GM12878 (cell line): ENCODE measurements at regions not wholly inside any gene's neighbourhood (a gene's known extent, or its start where the extent isn't known, plus 50 kb on each side); places are given as distances from the start of the nearest gene placed in this dataset.

Experiments used
- ATAC-seq: fragments of 200-7000 bp; cut with Tn5 transposase; 3 replicates; pipeline ENCODE4 v1.9.1; 2020; ENCODE audit warnings: mild to moderate bottlenecking, moderate library complexity
- BruUV-seq: library from RNA; stranded (reverse); fragments of 400-500 nt; replicated peaks from 2 replicates; lab custom pipeline; 2021; lab: Mats Ljungman, UMichigan
- CTCF ChIA-PET: fragments of 300-600 bp; sonication (Branson Sonifier 250); formaldehyde crosslinking; extraction: SDS; loops from one replicate; lab custom pipeline; 2021; ENCODE audit warnings: inconsistent platforms; lab: Yijun Ruan, JAX
- POLR2A ChIA-PET: fragments of 350-600 bp; formaldehyde crosslinking; extraction: SDS; loops from one replicate; lab custom pipeline; 2021; ENCODE audit warnings: inconsistent platforms; lab: Charles Lee
- RAD21 ChIA-PET: fragments of 300-600 bp; sonication (Branson Sonifier 250); formaldehyde crosslinking; loops from one replicate; lab custom pipeline; 2023; ENCODE audit warnings: antibody characterized with exemption; ENCODE audit not compliant: unreplicated experiment; lab: Charles Lee
- SMC1A ChIA-PET: fragments of 300-600 bp; sonication (Branson Sonifier 250); formaldehyde crosslinking; loops from one replicate; lab custom pipeline; 2023; ENCODE audit not compliant: unreplicated experiment, uncharacterized antibody; lab: Charles Lee
- DNase-seq: peaks from one replicate; pipeline ENCODE4 v3.0.0-alpha.2; 2011; ENCODE audit warnings: low read depth, low spot score
- FAIRE-seq: peaks from 3 replicates; lab custom pipeline; 2011; peaks lifted over from hg19 to GRCh38; lab: Jason Lieb, UNC
- H2AFZ ChIP-seq: 2 replicates; pipeline ENCODE4 v1.6.0; 2011; ENCODE audit warnings: low read depth, low read length, control low read depth; ENCODE audit not compliant: control insufficient read depth
- H3K27ac ChIP-seq: 2 replicates; pipeline ENCODE4 v1.5.1; 2011; ENCODE audit warnings: control low read depth; ENCODE audit not compliant: control insufficient read depth, insufficient read depth
- H3K27me3 ChIP-seq, 2 experiments: replicated peaks in 1 of 2; 2 replicates each; pipeline versions ENCODE4 v1.6.0 to v1.6.1; 2011; ENCODE audit warnings: low read length in 1 of 2; ENCODE audit not compliant: control insufficient read depth in 2 of 2, insufficient read depth in 2 of 2
- H3K36me3 ChIP-seq, 2 experiments: 2 replicates each; pipeline ENCODE4 v1.5.1; 2011; ENCODE audit warnings: low read length in 1 of 2; ENCODE audit not compliant: control insufficient read depth in 2 of 2, insufficient read depth in 2 of 2
- H3K4me1 ChIP-seq: 2 replicates; pipeline ENCODE4 v1.6.1; 2011; ENCODE audit warnings: mild to moderate bottlenecking, low read length, moderate library complexity, mixed read lengths; ENCODE audit not compliant: control insufficient read depth, insufficient read depth
- H3K4me2 ChIP-seq: 2 replicates; pipeline ENCODE4 v1.6.0; 2011; ENCODE audit warnings: control low read depth; ENCODE audit not compliant: control insufficient read depth, insufficient read depth
- H3K4me3 ChIP-seq: fragments of 200-600 bp; sonication (generic); 2 replicates; pipeline ENCODE4 v1.5.1; 2016
- H3K79me2 ChIP-seq: 2 replicates; pipeline ENCODE4 v1.6.0; 2011; ENCODE audit warnings: low read length; ENCODE audit not compliant: control insufficient read depth, insufficient read depth
- H3K9ac ChIP-seq: 2 replicates; pipeline ENCODE4 v1.8.0; 2011; ENCODE audit warnings: low read length, control low read depth, mixed read lengths; ENCODE audit not compliant: control insufficient read depth, insufficient read depth
- H3K9me3 ChIP-seq: replicated peaks from 3 replicates; pipeline ENCODE4 v1.5.1; 2011; ENCODE audit warnings: mild to moderate bottlenecking, low read length; ENCODE audit not compliant: control insufficient read depth, insufficient read depth
- H4K20me1 ChIP-seq: 2 replicates; pipeline ENCODE4 v1.6.0; 2011; ENCODE audit not compliant: control insufficient read depth, insufficient read depth
- CBX5 ChIP-seq: sonication (generic); IDR thresholded peaks from 2 replicates; pipeline ENCODE4 v1.6.1; 2016; ENCODE audit warnings: low read depth, moderate library complexity, mild to moderate bottlenecking, inconsistent platforms
- EP300 ChIP-seq, 2 experiments: fragments of 150-350 bp in 1 of 2; IDR thresholded peaks; 2 replicates each; pipeline ENCODE4 v1.6.1; 2011 to 2012; ENCODE audit warnings: low read depth in 2 of 2, low read length in 2 of 2, borderline replicate concordance in 1 of 2, improper control_type of control experiment in 1 of 2, inconsistent platforms in 1 of 2; ENCODE audit not compliant: control insufficient read depth in 1 of 2
- IKZF1 ChIP-seq: fragments of 450-650 bp; conservative IDR thresholded peaks from 2 replicates; pipeline ENCODE4 v1.6.1; 2017; ENCODE audit warnings: antibody characterized with exemption, mild to moderate bottlenecking
- JUNB ChIP-seq: IDR thresholded peaks from 2 replicates; pipeline ENCODE4 v1.6.1; 2016; ENCODE audit warnings: antibody characterized with exemption, mild to moderate bottlenecking
- MEF2A ChIP-seq: IDR thresholded peaks from 2 replicates; pipeline ENCODE4 v1.6.1; 2011; ENCODE audit warnings: low read depth, mild to moderate bottlenecking, low read length, moderate library complexity; ENCODE audit not compliant: insufficient read depth
- NBN ChIP-seq: fragments of 450-650 bp; IDR thresholded peaks from 2 replicates; pipeline ENCODE4 v1.6.1; 2016
- NFYA ChIP-seq: IDR thresholded peaks from 2 replicates; pipeline ENCODE4 v1.6.1; 2011; ENCODE audit warnings: low read depth, mild to moderate bottlenecking, low read length, improper control_type of control experiment, borderline replicate concordance
- NR2C1 ChIP-seq: fragments of 450-650 bp; IDR thresholded peaks from 2 replicates; pipeline ENCODE4 v1.6.1; 2017; ENCODE audit warnings: antibody characterized with exemption, mild to moderate bottlenecking, moderate library complexity
- NR2C2 ChIP-seq: IDR thresholded peaks from 2 replicates; pipeline ENCODE4 v1.6.1; 2011; ENCODE audit warnings: borderline replicate concordance, low read depth; ENCODE audit not compliant: control insufficient read depth, insufficient read length
- POLR2AphosphoS5 ChIP-seq: IDR thresholded peaks from 2 replicates; pipeline ENCODE4 v1.6.1; 2011; ENCODE audit warnings: mild to moderate bottlenecking, low read length, inconsistent platforms
- SREBF2 ChIP-seq: IDR thresholded peaks from 2 replicates; pipeline ENCODE4 v1.6.1; 2012; ENCODE audit warnings: mild to moderate bottlenecking, low read length
- ZBED1 ChIP-seq: IDR thresholded peaks from 2 replicates; pipeline ENCODE4 v1.6.1; 2016; ENCODE audit warnings: borderline replicate concordance
- ZNF217 ChIP-seq: fragments of 450-650 bp; IDR thresholded peaks from 2 replicates; pipeline ENCODE4 v1.6.1; 2017; ENCODE audit warnings: antibody characterized with exemption, mild to moderate bottlenecking
- ZNF274 ChIP-seq: IDR thresholded peaks from one replicate; pipeline ENCODE4 v1.8.0; 2011; ENCODE audit not compliant: insufficient read length, insufficient read depth
- WGBS: methylation state at CpG from one replicate; pipeline ENCODE4 v1.1.6; 2016; ENCODE audit warnings: low lambda C conversion rate; ENCODE audit not compliant: insufficient replicate concordance, insufficient coverage; ENCODE audit errors: missing lambda C conversion rate; 5-methylcytosine and 5-hydroxymethylcytosine counted together
- in situ Hi-C: fragments of 300-500 bp; cut with MboI; formaldehyde crosslinking; loops from 9 replicates; pipeline ENCODE4 v1.14.3; 2018; ENCODE audit warnings: mixed read lengths
- intact Hi-C: fragments of 100-400 bp; cut with micrococcal nuclease; formaldehyde crosslinking; loops from one replicate; pipeline ENCODE4 v1.14.2; 2022; ENCODE audit not compliant: unreplicated experiment
- TF ChIP-seq, protein P1 (sequence below): fragments of 450-650 bp; IDR thresholded peaks from 2 replicates; pipeline ENCODE4 v1.6.1; 2017; ENCODE audit warnings: mild to moderate bottlenecking, low read depth, inconsistent platforms; ENCODE audit not compliant: poor library complexity, severe bottlenecking
- TF ChIP-seq, protein P2 (sequence below), 3 experiments: IDR thresholded peaks in 2 of 3; conservative IDR thresholded peaks in 1 of 3; 2 replicates each; pipeline ENCODE4 v1.5.1; 2011; ENCODE audit warnings: low read depth in 3 of 3, low read length in 3 of 3, mild to moderate bottlenecking in 3 of 3, control low read depth in 2 of 3, moderate library complexity in 2 of 3, inconsistent platforms in 1 of 3, mixed read lengths in 1 of 3; ENCODE audit not compliant: control insufficient read depth in 2 of 3, insufficient read depth in 1 of 3; ENCODE audit errors: extremely low read depth in 1 of 3
- TF ChIP-seq, protein P3 (sequence below): IDR thresholded peaks from 2 replicates; pipeline ENCODE4 v1.6.1; 2011; ENCODE audit warnings: low read depth, mild to moderate bottlenecking, low read length, moderate library complexity, borderline replicate concordance; ENCODE audit errors: extremely low read depth

DNA sequence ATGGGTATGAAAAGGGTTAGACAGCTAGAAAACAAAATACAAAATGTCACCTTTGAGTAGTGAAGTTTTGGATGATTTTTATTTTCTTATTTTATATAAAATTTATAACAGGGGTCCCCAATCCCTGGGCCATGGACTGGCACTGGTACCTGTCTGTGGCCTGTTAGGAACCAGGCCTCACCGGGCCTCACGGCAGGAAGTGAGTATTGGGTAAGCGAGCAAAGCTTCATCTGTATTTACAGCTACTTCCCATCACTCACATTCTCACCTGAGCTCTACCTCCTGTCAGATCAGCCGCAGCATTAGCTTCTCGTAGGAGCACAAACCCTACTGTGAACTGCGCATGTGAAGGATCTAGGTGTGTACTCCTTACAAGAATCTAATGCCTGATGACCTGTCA, 202.8 kb upstream of the TWIST2 start:
- H3K27ac ChIP-seq: no peak overlapping the region
- no peaks in the 10 kb centered on the region for H3K36me3 ChIP-seq
- TF ChIP-seq ZNF274 (no peak), NR2C2 (no peak), ZBED1 (no peak), ZNF217 (no peak), IKZF1 (no peak), MEF2A (no peak), JUNB (no peak), NR2C1 (no peak), SREBF2 (no peak), NBN (no peak), POLR2AphosphoS5 (no peak), CBX5 (no peak), EP300 (IDR thresholded peaks at IDR 0.05; ENCODE audit: borderline replicate concordance in 1 of 2, control insufficient read depth in 1 of 2, low read depth in 2 of 2, low read length in 2 of 2) (no peak), NFYA (no peak)
- TF ChIP-seq, protein P1, sequence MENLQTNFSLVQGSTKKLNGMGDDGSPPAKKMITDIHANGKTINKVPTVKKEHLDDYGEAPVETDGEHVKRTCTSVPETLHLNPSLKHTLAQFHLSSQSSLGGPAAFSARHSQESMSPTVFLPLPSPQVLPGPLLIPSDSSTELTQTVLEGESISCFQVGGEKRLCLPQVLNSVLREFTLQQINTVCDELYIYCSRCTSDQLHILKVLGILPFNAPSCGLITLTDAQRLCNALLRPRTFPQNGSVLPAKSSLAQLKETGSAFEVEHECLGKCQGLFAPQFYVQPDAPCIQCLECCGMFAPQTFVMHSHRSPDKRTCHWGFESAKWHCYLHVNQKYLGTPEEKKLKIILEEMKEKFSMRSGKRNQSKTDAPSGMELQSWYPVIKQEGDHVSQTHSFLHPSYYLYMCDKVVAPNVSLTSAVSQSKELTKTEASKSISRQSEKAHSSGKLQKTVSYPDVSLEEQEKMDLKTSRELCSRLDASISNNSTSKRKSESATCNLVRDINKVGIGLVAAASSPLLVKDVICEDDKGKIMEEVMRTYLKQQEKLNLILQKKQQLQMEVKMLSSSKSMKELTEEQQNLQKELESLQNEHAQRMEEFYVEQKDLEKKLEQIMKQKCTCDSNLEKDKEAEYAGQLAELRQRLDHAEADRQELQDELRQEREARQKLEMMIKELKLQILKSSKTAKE: no peak
- TF ChIP-seq, protein P2, sequence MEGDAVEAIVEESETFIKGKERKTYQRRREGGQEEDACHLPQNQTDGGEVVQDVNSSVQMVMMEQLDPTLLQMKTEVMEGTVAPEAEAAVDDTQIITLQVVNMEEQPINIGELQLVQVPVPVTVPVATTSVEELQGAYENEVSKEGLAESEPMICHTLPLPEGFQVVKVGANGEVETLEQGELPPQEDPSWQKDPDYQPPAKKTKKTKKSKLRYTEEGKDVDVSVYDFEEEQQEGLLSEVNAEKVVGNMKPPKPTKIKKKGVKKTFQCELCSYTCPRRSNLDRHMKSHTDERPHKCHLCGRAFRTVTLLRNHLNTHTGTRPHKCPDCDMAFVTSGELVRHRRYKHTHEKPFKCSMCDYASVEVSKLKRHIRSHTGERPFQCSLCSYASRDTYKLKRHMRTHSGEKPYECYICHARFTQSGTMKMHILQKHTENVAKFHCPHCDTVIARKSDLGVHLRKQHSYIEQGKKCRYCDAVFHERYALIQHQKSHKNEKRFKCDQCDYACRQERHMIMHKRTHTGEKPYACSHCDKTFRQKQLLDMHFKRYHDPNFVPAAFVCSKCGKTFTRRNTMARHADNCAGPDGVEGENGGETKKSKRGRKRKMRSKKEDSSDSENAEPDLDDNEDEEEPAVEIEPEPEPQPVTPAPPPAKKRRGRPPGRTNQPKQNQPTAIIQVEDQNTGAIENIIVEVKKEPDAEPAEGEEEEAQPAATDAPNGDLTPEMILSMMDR (IDR thresholded peaks at IDR 0.05 in 2 of 3, conservative IDR thresholded peaks at IDR 0.05 in 1 of 3; ENCODE audit: control insufficient read depth in 2 of 3, extremely low read depth in 1 of 3, insufficient read depth in 1 of 3, low read depth in 3 of 3, low read length in 3 of 3): no peak
- TF ChIP-seq, protein P3, sequence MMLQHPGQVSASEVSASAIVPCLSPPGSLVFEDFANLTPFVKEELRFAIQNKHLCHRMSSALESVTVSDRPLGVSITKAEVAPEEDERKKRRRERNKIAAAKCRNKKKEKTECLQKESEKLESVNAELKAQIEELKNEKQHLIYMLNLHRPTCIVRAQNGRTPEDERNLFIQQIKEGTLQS: no peak
- ChIA-PET CTCF (interaction anchor here (0.6 kb wide), 1 partner anchor 1289 kb away, joined by 3 read pairs; no protein-coding TSS in a partner anchor), SMC1A (no interaction called here), RAD21 (no interaction called here), POLR2A (no interaction called here)
- DNase-seq (no peak), FAIRE-seq (no peak), ATAC-seq (no peak)
- H3K79me2 ChIP-seq: no peaks in the 10 kb centered on the region
- no peaks in the 10 kb centered on the region for H4K20me1 ChIP-seq
- no peak overlapping the region for H3K4me2 ChIP-seq
- H2AFZ ChIP-seq: no peak overlapping the region
- no peak overlapping the region for H3K4me3 ChIP-seq
- H3K27me3 ChIP-seq: no peaks in the 10 kb centered on the region
- in situ Hi-C loops: no loop called here
- no peaks in the 10 kb centered on the region for H3K4me1 ChIP-seq
- no TSS peak for BruUV-seq
- H3K9me3 ChIP-seq: no peaks in the 10 kb centered on the region
- 20% methylated on average over 6 of the region's 6 CpGs for WGBS
- no peak overlapping the region for H3K9ac ChIP-seq
- intact Hi-C loops: no loop called here
